Tibial nerve (tissue), 3 donors: ENCODE measurements at regions not wholly inside any gene's neighbourhood (a gene's known extent, or its start where the extent isn't known, plus 50 kb on each side); places are given as distances from the start of the nearest gene placed in this dataset.

Experiments used
- CTCF ChIP-seq, 5 experiments: fragments of 200-600 bp in 3 of 5; fragments of 450-650 bp in 2 of 5; sonication (generic) in 3 of 5; IDR thresholded peaks; one replicate each; pipeline ENCODE4 v1.5.1; 2016 to 2019; ENCODE audit warnings: antibody characterized with exemption in 5 of 5, mild to moderate bottlenecking in 3 of 5, moderate library complexity in 2 of 5
- POLR2A ChIP-seq, 2 donors: fragments of 450-650 bp; IDR thresholded peaks; one replicate each; pipeline ENCODE4 v1.6.1; 2017; ENCODE audit warnings: antibody characterized with exemption in 2 of 2, mild to moderate bottlenecking in 2 of 2, moderate library complexity in 2 of 2

- TF ChIP-seq CTCF (IDR thresholded peaks at IDR 0.05): no peak
- TF ChIP-seq POLR2A (IDR thresholded peaks at IDR 0.05): no peak
These were observed 886.6 kb downstream of the TBL1XR1 start for GRCh38 chr3:176310641-176311040.
